GM19099 (cell line): ENCODE measurements at regions not wholly inside any gene's neighbourhood (a gene's known extent, or its start where the extent isn't known, plus 50 kb on each side); places are given as distances from the start of the nearest gene placed in this dataset.

Experiments
- POLR2A ChIP-seq: IDR thresholded peaks from 3 replicates; pipeline ENCODE4 v1.6.1; 2011; ENCODE audit warnings: low read depth; ENCODE audit not compliant: insufficient read length; ENCODE audit errors: extremely low read depth

DNA sequence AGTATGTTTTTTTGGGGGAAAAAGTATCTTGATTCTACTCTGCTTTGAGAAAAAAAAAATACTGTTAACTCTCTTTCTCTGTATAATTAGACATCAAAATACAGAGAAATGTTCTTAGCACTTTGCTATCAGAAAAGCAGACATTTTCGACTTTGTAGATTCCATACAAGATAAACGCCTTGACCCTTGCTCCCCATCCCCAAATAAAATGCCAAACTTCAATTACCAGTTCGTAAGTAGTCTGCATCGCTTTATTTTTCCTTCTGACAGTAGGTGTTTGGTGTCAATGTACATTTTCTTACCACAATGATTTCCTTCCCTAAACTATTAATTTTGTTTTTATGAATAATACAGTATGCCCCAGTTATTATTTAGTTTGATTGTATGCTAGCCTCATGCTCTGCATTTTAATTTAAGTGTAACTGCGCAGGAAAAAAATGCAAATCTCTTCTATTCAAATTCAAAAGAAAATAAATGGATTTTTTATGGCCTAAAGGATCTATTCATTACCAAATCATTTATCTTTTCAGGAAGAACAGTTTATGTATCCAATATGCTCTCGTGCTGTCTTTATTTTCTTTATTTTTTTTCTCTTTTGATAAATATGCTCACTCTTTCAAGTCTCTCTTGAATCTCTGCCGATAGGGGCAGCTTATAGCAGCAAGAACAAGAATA, 84.8 kb upstream of the ZNF217 start:
- no peak for TF ChIP-seq POLR2A

DNA sequence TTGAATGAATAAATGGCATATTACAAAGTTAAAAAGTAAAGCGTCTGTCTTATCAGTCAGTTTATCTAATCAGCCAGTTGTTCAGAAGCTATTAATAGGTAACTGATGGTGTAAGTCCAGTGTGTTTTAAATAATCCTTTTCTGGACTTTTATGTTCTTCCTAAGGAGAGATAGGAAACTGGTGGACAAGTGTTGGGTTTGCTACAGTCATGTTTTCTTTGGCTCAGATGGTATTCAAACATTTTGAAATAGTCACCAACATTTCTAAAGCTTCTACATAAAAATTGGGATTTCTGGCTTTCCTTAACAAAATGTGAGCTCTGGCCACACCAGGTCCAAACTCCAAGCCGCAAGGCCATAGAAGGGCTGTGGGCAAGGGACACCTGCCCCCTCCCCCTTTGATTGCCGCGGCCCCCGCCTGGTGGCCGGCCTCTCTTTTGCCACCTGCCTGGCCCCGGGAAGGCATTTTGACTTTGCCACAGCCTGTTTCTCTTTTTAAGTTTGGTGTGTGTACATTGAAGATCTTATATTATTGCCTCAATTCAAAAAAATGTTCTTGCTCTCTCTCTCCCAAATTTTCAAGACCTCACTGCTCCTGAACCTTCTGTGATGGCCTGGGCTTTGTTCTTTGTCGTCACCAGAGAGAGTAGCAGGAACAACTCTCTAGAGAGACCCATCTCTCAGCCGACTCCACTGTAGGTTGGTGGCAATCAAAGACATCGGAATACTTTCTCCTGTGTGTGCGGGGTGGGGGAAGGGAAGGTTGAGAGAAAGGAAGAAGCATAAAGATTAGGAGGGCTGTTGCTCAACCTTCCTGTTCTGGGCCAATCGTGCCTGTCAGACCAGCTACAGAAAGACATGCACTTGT, 84.0 kb upstream of the ZNF217 start:
- no peak for TF ChIP-seq POLR2A

DNA sequence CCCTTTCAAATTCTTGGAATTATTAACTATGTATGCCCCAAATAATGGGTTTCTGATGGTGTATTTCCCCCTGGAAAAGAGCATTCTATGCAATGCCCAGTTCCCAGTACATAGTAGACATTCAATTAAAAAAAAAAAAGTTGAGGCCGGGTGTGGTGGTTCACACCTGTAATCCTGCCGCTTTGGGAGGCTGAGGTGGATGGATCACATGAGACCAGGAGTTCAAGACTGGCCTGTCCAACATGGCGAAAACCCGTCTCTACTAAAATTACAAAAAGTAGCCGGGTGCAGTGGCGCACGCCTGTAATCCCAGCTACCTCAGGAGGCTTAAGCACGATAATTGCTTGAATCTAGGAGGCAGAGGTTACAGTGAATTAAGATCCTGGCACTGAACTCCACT, 83.3 kb upstream of the ZNF217 start:
- no peak for TF ChIP-seq POLR2A

DNA sequence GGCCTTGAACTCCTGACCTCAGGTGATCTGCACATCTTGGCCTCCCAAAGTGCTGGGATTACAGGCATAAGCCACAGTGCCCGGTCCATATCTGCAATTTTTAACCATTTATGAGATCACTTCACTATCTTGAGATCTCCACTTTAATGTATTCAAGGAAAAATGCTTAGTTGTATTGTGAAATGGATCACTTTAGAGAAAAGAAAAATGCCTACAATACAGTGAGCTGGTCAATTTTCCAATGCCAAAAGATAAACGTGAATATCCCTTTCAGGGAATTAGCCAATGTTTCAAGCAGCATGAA, 82.8 kb upstream of the ZNF217 start:
- no peak for TF ChIP-seq POLR2A

DNA sequence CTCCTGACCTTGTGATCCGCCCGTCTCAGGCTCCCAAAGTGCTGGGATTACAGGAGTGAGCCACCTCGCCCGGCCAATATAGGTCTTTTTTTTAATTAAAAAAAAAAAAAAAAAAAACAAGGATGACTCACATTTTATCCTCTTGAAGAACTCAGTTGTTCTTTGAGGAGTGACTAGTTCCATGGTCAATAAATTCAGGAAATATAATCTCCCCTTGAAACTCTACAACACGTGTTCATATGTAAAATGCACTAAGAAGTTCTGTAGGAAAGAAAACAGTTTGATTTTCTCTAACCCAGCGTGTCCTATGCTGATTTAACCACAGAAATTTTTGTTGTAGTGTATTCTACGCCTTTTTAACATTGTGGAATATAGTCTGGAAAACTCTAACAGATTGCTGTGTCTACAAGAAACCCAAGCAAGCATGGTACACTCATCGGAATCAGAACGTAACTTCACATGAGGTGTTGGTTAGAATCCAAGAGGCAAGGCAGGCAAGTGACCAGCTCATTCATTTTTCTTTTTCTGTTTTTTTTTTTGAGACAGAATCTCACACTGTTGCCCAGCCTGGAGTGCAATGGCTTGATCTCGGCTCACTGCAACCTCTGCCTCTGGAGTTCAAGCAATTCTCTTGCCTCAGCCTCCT, 79.0 kb upstream of the ZNF217 start:
- no peak for TF ChIP-seq POLR2A

DNA sequence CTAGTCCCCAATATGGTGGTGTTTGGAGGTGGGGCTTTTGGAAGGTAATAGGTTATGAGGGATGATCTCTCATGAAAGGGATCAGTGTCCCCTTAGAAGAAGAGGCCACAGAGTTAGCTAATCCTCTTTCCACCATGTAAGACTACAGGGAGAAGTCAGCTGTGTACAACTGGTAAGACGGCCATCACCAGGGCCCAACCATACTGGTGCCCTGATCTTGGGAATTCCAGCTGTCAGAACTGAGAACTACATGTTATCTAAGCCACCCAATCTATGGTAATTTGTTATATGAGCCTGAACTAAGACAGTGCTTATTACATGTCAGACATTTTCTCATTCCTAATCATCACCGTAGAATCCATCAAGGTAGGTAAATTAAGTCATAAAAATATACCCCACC, 77.7 kb upstream of the ZNF217 start:
- TF ChIP-seq POLR2A, result no peak

DNA sequence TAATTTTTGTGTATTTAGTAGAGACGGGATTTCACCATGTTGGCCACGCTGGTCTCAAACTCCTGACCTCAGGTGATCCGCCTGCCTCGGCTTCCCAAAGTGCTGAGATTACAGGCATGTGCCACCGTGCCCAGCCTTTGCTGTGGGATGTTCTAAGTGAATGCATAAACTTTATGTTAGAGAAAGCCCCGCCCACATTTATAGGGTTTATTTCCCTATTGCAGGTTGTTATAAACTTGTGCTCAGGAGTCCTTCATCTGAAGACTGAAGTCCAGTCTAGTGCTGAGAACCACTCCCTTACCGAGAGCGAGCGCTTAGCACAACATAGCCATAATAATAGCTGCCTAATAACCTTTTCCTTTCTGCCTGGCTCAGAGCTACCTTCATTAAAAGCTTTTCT, 75.4 kb upstream of the ZNF217 start:
- TF ChIP-seq POLR2A, result no peak

DNA sequence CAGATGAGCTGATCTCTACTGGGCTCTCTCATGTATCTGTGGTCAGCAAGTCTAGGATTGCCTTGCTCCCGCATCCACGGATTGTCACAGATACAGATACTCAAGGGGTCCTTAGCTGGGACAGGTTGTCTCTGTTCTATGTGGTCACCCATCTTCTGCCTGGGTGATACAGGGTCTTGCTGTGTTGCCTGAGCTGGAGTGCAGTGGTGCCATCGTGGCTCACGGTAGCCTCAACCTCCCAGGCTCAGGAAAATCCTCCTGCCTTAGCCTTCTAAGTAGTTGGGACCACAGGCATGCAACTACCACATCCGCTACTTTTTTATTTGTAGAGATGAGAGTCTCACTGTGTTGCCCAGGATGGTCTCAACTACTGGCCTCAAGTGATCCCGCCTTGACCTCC, 72.5 kb upstream of the ZNF217 start:
- TF ChIP-seq POLR2A, result no peak

DNA sequence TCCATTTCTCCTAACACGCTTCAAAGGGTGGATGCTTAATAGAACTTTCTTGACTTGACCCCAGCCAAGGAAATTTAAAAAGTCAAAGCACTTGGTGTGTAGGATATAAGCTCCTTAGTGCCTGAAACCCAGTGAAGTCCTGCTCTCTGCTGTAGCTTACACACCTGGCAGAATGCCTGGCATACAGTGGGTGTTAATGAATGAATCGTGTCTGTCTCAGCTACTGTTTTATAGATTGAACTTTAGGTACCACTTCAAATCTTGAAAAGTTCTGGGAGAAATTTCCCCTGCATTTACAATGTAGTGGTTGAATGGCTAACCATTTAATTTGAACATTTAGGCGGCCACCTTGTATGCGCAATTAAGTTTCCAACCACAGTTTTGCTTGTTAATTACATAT, 70.5 kb upstream of the ZNF217 start:
- TF ChIP-seq POLR2A, result no peak

DNA sequence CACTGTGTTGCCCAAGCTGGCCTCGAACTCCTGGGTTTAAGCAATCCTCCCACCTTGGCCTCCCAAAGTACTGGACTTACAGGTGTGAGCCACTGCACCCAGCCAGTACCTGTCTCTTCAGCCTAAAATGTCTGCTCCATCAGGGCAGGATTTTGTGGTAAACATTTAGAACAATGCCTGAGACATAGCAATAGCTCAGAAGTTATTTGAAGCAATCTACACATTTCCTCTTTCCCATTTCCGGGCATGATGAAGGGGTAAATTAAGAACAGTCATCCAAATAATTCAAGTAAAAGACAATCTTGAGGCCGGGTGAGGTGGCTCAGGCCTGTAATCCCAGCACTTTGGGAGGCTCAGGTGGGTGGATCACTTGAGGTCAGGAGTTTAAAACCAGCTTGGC, 69.0 kb upstream of the ZNF217 start:
- no peak for TF ChIP-seq POLR2A

DNA sequence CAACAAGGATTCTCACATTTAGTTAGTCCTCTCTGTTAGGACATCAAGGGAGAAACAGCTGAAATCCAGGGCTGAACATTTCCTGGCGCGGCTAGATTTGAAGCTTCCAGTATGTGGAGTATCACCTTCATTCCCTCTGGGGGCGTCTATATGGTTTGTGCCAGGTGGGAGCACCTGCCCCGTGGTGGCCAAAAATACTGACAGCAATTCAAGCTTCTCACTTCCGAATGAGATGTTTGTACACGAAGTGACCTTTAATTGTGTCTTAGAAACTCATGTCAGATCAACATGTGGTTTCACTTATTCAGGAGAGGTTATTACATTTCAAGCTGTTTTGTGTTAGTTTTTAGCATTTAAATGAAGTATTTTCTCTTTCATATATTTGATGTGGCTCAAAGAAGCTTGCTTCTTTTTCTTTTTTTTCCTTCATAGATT, 67.3 kb upstream of the ZNF217 start:
- no peak for TF ChIP-seq POLR2A

DNA sequence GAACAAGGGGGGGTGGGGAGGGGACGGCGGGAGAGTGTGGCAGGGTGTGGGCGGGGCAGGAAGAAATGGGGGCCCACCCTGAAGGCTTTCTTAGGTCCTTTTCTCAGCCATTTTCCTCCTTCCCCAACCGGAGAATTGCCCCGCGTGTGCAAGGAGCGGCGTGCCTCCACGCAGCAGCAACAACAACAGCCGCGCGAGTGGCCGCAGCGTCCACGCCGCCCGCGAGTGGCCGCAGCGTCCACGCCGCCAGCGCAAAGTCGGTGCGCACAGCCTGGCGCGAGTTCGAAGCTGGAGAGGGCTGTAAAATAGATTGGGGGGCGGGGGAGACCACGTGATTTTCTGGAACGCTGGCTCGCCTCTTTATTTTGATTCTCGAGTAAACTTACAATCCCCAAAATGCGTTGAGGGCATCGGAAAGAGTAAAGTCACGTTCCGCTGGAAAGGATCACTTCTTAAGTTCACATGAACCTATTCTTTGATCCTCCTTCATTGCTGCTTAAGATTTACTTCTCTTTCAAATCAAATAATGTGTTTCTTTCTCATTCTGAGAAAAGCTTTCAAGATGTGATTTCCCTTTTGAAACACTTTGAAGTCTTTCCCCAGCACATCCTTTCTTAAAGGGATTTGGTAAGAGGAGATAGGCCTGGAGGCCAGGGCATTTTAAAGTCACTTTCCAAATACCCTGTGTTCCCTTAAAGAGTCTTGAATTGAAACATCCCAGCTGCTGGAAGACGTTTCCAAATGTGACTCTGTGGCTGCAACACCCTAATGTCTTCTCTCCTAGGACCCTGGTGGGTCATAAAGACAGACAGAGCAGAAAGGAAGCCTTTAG, 66.7 kb upstream of the ZNF217 start:
- no peak for TF ChIP-seq POLR2A

DNA sequence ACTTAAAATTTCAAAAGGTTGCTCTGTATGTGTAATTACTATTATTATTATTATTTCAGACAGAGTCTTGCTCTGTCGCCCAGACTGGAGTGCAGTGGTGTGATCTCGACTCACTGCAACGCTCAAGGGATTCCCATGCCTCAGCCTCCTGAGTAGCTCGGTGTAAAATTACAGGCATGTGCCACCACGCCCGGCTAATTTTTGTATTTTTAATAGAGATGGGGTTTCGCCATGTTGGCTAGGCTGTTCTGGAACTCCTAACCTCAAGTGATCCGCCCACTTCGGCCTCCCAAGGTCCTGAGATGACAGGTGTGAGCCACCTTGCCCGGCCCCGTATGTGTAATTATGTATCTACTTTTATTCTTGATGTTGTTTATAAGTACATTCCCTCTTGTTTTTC, 65.3 kb upstream of the ZNF217 start:
- no peak for TF ChIP-seq POLR2A

DNA sequence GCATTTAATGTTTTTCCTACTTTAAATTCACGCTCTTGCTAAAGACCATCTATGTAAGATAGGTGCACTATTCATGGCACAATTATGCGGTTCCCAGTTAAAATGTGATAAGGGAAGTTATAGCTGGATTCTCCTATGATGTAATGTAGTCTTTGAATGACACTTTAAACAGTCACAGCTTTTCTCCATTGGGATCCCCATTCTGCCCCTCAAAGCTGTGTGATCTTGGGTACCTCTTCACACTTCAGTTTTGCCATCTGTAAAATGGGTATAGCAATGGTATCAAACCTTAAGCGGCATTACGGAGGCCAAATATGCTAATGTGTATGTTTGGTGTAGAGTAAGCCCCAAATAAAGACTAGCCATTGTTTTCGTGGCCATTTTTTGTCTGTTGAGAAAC, 64.7 kb upstream of the ZNF217 start:
- TF ChIP-seq POLR2A, result no peak

DNA sequence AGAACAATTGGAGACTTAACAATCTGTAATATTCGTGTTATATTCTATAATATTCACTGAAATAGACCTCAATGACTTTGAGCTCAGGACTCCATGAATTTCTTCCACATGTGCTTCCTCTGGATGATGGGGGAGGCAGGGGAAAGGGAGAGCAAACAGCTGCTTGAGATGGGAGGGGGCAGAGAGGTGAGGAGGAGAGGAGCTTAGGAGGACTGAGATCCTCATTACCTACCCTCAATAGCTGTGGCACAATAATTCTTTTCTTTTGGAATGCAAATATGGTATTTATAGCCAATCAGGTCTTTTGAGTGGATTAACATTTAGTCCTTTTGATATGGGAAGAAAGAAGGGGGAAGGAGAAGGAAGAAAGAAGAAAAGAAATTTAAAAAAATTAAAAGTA, 64.1 kb upstream of the ZNF217 start:
- TF ChIP-seq POLR2A, result no peak
